OCI-LY3 (cell line): ENCODE measurements at regions not wholly inside any gene's neighbourhood (a gene's known extent, or its start where the extent isn't known, plus 50 kb on each side); places are given as distances from the start of the nearest gene placed in this dataset.

Source experiments
- H2AFZ ChIP-seq: fragments of 200-600, 300-600 bp; shearing (Covaris generic); 2 replicates; pipeline ENCODE4 v1.6.0; 2014; ENCODE audit warnings: antibody characterized with exemption, low read depth, low read length
- H3K27ac ChIP-seq: fragments of 200-600, 300-600 bp; sonication (generic); 2 replicates; pipeline ENCODE4 v1.5.1; 2014; ENCODE audit warnings: mild to moderate bottlenecking, low read length, moderate library complexity, mixed read lengths
- H3K27me3 ChIP-seq: fragments of 200-600, 300-600 bp; sonication (generic); 2 replicates; pipeline ENCODE4 v1.6.1; 2014; ENCODE audit warnings: low read depth, low read length, mixed read lengths
- H3K36me3 ChIP-seq: fragments of 200-600, 300-600 bp; sonication (generic); replicated peaks from 2 replicates; pipeline ENCODE3; 2014; ENCODE audit warnings: low read depth, low read length, mixed read lengths
- H3K4me1 ChIP-seq: fragments of 300-600, 200-600 bp; sonication (generic); 2 replicates; pipeline ENCODE4 v1.6.1; 2014; ENCODE audit warnings: low read length, mixed read lengths
- H3K4me2 ChIP-seq: fragments of 200-600, 300-600 bp; sonication (generic); 2 replicates; pipeline ENCODE4 v1.6.1; 2014; ENCODE audit warnings: low read length, mixed read lengths
- H3K4me3 ChIP-seq: fragments of 300-600, 200-600 bp; sonication (generic); 2 replicates; pipeline ENCODE4 v1.5.1; 2014; ENCODE audit warnings: antibody characterized with exemption, mild to moderate bottlenecking, low read length, moderate library complexity
- H3K79me2 ChIP-seq: fragments of 300-600, 200-600 bp; shearing (Covaris generic); 2 replicates; pipeline ENCODE4 v1.6.1; 2014; ENCODE audit warnings: mild to moderate bottlenecking, low read length, mixed read lengths
- H3K9ac ChIP-seq: fragments of 300-600, 200-600 bp; shearing (Covaris generic); 2 replicates; pipeline ENCODE4 v1.6.0; 2014; ENCODE audit warnings: mild to moderate bottlenecking, low read length, moderate library complexity
- H3K9me3 ChIP-seq: fragments of 200-600, 300-600 bp; shearing (Covaris generic); 2 replicates; pipeline ENCODE4 v1.6.1; 2014; ENCODE audit warnings: low read length, mixed read lengths; ENCODE audit not compliant: insufficient read depth
- H4K20me1 ChIP-seq: fragments of 200-600, 300-600 bp; sonication (generic); 2 replicates; pipeline ENCODE4 v1.6.1; 2016; ENCODE audit warnings: low read length, mixed read lengths; ENCODE audit not compliant: insufficient read depth
- EZH2phosphoT487 ChIP-seq: fragments of 200-600 bp; shearing (Covaris generic); IDR thresholded peaks from 2 replicates; pipeline ENCODE4 v1.6.1; 2018; ENCODE audit warnings: antibody characterized with exemption, mixed run types, low read depth
- TF ChIP-seq, protein P1 (sequence below): fragments of 200-600, 300-600 bp; sonication (generic); IDR thresholded peaks from 2 replicates; pipeline ENCODE4 v1.5.1; 2014; ENCODE audit warnings: antibody characterized with exemption, low read length, low read depth

DNA sequence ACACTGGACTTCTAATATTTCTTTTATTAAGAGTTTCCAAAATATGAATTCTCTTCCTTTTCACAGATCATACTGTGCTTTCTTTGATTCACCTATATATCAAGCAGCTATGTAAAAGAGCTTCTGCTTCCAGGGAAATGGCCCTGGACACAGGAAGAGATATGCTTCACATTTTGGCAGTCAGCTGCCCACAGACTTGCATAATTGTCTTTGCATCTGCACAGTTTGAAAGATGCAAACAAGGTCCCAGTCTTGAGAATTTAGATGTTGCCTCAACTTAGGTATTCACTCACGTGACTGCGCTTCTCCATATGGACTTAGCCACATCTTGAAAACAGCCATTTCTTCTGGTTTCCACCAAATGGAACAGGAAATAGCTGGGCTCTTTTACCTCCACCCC, 92.3 kb upstream of the POU2AF2 start:
- no peak overlapping the region for H3K4me3 ChIP-seq
- H2AFZ ChIP-seq = no peak overlapping the region
- H3K9me3 ChIP-seq = no peaks in the 10 kb centered on the region
- H3K9ac ChIP-seq = no peak overlapping the region
- no peak overlapping the region for H3K27ac ChIP-seq
- H3K4me1 ChIP-seq = no peaks in the 10 kb centered on the region
- H3K27me3 ChIP-seq = no peaks in the 10 kb centered on the region
- H3K79me2 ChIP-seq = no peaks in the 10 kb centered on the region
- no peaks in the 10 kb centered on the region for H4K20me1 ChIP-seq
- no peak overlapping the region for H3K4me2 ChIP-seq
- no peak for TF ChIP-seq EZH2phosphoT487
- TF ChIP-seq, protein P1, sequence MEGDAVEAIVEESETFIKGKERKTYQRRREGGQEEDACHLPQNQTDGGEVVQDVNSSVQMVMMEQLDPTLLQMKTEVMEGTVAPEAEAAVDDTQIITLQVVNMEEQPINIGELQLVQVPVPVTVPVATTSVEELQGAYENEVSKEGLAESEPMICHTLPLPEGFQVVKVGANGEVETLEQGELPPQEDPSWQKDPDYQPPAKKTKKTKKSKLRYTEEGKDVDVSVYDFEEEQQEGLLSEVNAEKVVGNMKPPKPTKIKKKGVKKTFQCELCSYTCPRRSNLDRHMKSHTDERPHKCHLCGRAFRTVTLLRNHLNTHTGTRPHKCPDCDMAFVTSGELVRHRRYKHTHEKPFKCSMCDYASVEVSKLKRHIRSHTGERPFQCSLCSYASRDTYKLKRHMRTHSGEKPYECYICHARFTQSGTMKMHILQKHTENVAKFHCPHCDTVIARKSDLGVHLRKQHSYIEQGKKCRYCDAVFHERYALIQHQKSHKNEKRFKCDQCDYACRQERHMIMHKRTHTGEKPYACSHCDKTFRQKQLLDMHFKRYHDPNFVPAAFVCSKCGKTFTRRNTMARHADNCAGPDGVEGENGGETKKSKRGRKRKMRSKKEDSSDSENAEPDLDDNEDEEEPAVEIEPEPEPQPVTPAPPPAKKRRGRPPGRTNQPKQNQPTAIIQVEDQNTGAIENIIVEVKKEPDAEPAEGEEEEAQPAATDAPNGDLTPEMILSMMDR = no peak
- H3K36me3 ChIP-seq = no peaks in the 10 kb centered on the region

DNA sequence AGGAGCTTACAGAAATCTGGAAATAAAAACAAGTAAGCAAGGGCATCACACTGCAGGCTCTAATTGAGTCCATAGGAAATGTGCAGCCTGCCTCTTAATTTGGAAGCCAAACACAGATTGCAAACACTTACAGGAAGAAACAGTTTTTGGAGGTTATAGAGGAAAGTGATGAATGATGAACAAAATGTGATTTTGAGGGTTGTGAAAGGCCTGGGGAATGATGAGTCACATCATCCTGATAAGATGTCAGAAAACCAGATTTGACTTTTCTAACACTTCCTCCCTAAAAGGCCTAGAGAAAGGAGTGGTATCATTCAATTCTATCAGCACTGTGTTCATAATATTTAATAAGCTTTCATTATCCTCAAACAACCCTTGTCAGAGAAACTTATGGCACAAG, 96.6 kb upstream of the POU2AF2 start:
- Histone ChIP-seq H3K27me3 (no peaks in the 10 kb centered on the region), H3K4me3 (no peak overlapping the region), H4K20me1 (no peaks in the 10 kb centered on the region), H3K4me1 (no peaks in the 10 kb centered on the region), H3K27ac (no peak overlapping the region), H3K9me3 (no peaks in the 10 kb centered on the region), H2AFZ (no peak overlapping the region), H3K79me2 (no peaks in the 10 kb centered on the region), H3K4me2 (no peak overlapping the region), H3K9ac (no peak overlapping the region), H3K36me3 (no peaks in the 10 kb centered on the region)
- TF ChIP-seq, protein P1 = no peak
- TF ChIP-seq EZH2phosphoT487 = no peak

DNA sequence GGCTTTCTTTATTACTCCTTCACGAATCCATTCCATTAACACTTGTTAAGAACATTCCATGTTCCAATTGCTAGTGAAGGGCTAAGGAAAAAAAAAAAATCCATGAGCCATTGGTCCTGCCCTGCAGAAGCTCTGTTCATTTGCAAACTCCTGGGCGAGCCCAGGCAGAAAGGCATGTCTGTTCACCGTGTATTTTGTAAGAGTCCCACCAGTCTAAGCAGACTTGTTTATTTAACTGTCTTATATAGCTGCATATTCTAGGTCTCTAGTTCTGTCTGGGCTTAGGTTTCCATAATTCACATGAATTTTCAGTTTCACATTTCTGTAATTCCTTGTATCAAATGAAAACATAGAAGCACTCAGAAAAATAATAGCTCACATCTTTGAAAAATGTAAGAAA, 97.4 kb upstream of the POU2AF2 start:
- Histone ChIP-seq H2AFZ (no peak overlapping the region), H3K79me2 (no peaks in the 10 kb centered on the region), H3K9me3 (no peaks in the 10 kb centered on the region), H3K4me1 (no peaks in the 10 kb centered on the region), H3K36me3 (no peaks in the 10 kb centered on the region), H3K27me3 (no peaks in the 10 kb centered on the region), H4K20me1 (no peaks in the 10 kb centered on the region), H3K4me3 (no peak overlapping the region), H3K4me2 (no peak overlapping the region), H3K9ac (no peak overlapping the region), H3K27ac (no peak overlapping the region)
- TF ChIP-seq EZH2phosphoT487 = no peak
- TF ChIP-seq, protein P1 = no peak

- TF ChIP-seq EZH2phosphoT487 = no peak
- TF ChIP-seq, protein P1 = no peak
- no peaks in the 10 kb centered on the region for H3K27me3 ChIP-seq
- no peaks in the 10 kb centered on the region for H3K4me1 ChIP-seq
Measured at GRCh38 chr11:111137846-111138245, 107.7 kb upstream of the POU2AF2 start.

More at GRCh38 chr11:111137846-111138245, 107.7 kb upstream of the POU2AF2 start:
- Histone ChIP-seq H2AFZ (no peak overlapping the region), H3K79me2 (no peaks in the 10 kb centered on the region), H3K9ac (no peak overlapping the region), H3K36me3 (no peaks in the 10 kb centered on the region), H3K4me3 (no peak overlapping the region), H3K9me3 (no peaks in the 10 kb centered on the region), H3K27ac (no peak overlapping the region), H4K20me1 (no peaks in the 10 kb centered on the region), H3K4me2 (no peak overlapping the region)
